GM19193 (cell line): ENCODE measurements at regions not wholly inside any gene's neighbourhood (a gene's known extent, or its start where the extent isn't known, plus 50 kb on each side); places are given as distances from the start of the nearest gene placed in this dataset.

Experiments
- POLR2A ChIP-seq: IDR thresholded peaks from 4 replicates; pipeline ENCODE4 v1.6.1; 2011; ENCODE audit not compliant: insufficient read depth, insufficient read length; ENCODE audit errors: extremely low read depth

DNA sequence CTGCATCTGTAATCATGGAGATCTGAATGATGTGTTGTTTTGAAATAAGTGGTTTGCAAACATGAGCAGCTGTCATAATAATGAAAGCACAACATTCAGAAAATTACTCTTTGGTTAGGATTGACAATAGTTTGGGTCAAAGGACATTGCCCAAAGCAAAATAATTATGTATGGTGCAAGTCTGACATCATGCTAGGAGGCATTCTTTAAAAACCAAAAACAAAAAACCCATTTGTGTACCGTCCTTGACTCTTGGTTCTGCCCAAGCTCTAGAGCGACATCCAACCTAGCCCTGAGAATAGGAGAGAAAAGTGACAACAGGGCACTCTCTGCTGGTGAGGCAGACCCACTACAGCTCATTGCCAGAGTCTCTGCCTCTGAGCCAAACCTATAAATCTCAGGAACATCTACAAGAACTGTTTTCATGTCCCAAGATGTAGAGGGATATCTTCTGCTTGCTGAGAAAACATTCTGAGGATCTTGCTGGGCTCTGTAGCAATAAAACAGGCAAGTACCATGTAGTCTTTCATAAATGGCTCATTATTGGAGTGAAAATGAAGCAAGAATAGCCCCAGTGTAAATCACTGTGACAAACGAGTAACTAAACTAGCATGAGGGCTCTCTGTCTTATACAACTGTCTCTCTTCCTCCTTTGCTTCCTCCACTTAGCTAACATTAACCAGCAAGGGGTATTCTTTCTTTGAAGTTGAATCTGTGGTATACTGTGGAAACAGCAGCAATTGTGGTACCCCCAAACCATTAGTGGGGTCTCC is 266.8 kb upstream of the CXCR4 start:
- TF ChIP-seq POLR2A: no peak

GRCh38 chr2:136383167-136383566 is 265.2 kb upstream of the CXCR4 start:
- TF ChIP-seq POLR2A: no peak

GRCh38 chr2:136381722-136382633 is 264.0 kb upstream of the CXCR4 start:
- peak; percentile 28 for TF ChIP-seq POLR2A

DNA sequence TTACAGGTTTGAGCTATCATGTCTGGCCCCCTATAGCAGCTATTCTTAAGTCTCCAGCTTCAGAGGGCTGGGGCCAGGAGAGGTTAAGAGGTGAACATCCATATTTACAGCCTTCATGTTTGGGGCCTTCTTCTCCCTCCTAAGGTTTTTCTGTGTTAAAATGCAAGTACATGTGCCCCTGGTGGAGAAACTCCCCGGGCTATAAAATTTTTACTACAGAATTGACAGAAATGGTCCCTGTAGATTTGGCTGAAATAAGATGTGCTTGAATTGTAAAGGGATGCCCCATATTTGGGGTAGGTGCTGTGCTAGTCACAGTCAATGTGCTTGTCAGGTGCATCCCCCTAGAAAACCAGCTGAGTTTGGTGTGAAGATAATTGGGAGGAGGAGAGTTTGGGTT is 263.3 kb upstream of the CXCR4 start:
- no peak for TF ChIP-seq POLR2A

DNA sequence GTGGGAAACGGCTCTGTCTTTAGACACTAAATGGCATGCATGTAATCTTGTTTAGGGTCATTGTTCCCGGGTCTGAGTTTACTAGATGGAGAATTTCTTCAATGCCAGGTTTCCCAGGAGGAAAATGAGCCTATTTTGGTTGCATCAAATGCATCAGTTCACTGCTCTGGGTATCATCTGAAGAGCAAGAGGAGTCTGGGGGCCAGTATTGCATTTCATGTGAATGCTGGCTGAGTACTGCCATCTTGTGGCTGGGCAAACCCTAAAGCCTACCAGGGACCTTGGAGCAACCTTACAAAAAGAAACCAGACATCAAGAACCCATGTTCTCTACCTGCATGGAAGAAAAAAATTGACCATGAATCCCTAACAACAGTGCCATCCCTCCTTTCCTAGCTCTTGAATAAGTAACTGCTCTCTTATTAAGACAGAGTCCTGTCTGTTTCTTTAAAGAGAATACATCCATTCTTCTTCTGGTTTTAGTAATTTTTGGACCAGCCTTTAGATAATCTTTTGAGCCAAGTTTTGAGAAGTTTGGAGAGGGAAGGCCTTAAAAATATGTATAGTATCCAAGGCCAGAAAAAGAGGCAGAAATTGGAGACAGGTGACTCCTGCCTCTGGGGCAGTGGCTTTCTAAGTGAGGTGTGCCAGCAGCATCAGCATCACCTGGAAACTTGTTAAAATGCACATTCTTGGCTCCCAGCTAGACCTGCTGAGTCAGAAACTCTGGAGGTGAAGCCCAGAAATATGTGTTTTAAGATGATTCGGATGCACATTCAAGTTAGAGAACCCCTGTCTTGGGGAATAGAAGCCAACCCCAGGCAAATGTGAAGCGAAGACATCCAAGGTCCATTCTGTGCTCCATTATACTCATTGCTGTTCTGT is 261.0 kb upstream of the CXCR4 start:
- TF ChIP-seq POLR2A: no peak

- TF ChIP-seq POLR2A: no peak
Observed at GRCh38 chr2:136377423-136378382, 259.8 kb upstream of the CXCR4 start.

- no peak for TF ChIP-seq POLR2A
Observed at GRCh38 chr2:136376798-136377211, 258.9 kb upstream of the CXCR4 start.

GRCh38 chr2:136376211-136376610 is 258.3 kb upstream of the CXCR4 start:
- no peak for TF ChIP-seq POLR2A

- TF ChIP-seq POLR2A: no peak
Observed at GRCh38 chr2:136375017-136375901, 257.3 kb upstream of the CXCR4 start.

- no peak for TF ChIP-seq POLR2A
Observed at GRCh38 chr2:136373841-136374240, 255.9 kb upstream of the CXCR4 start.

DNA sequence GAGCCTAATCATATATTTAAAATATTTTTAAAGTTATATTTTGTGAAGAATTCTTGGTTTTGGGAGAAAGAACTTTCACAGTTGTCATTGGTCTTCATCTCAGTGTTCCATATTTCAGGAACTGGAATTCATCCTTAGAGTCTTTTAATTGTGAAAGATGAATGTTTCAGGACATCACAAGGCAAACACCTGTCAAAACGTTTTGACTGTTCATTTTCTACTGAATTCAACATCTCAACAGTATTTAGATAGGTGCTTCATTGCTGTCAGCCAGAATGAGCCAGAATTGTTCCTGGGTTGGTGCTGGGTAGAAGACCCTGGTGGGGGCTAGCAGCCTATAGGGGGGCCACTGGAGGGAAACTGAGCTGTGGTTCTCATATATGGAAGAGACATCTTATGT is 255.1 kb upstream of the CXCR4 start:
- TF ChIP-seq POLR2A: no peak

DNA sequence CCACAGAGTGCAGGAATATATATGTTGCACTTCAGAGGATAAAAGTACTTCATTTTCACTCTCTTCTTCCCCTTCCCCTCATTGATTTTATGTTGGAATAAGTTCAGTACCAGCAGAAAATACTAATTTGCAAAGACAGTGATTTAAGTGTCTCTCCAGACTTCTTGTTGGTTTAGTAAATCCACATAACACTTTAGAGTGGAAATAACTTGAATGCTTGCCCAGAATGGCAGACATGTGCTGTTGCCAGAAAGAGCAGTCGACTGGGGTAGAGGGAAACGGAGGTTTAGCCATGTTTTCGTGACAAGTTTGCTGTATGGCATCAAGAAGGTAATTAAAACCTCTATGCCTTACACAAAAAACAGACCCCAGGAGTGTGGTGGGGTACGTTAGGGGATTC is 246.0 kb upstream of the CXCR4 start:
- no peak for TF ChIP-seq POLR2A

- no peak for TF ChIP-seq POLR2A
Observed at GRCh38 chr2:136363470-136363869, 245.5 kb upstream of the CXCR4 start.

DNA sequence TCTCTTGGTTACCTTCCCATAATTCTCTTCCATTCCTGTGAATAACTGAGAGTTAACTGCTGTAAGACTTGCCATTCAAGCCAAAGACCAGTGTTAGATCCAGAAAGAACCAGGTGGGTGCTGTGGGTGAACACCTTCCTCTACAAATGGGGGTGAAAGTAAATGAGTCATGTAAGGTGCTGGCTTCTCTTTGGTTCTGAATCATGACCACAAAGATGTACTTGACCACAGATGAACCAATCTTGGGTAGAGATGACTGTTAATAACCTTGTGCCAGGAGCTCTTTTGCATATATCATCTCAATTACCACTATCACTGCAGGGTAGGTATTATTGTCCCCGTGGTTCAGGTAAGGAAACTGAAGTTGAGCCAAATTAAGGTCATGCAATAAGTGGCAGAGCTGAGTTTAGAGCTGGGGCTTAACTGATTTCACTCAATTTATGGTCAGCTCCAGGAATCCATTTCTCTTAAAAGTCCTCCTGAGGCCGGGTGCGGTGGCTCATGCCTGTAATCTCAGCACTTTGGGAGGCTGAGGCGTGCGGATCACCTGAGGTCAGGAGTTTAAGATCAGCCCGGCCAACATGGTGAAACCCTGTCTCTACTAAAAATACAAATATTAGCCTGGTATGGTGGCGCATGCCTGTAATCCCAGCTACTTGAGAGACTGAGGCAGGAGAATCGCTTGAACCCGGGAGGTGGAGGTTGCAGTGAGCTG is 244.9 kb upstream of the CXCR4 start:
- no peak for TF ChIP-seq POLR2A
